H9 (cell line): ENCODE measurements at regions not wholly inside any gene's neighbourhood (a gene's known extent, or its start where the extent isn't known, plus 50 kb on each side); places are given as distances from the start of the nearest gene placed in this dataset.

ENCODE experiments used
- DNase-seq: peaks from one replicate; pipeline ENCODE4 v3.0.0-alpha.2; 2017
- H2AFZ ChIP-seq: one replicate; pipeline ENCODE4 v1.6.1; 2013; ENCODE audit warnings: mild to moderate bottlenecking, low read length, control low read depth, moderate library complexity
- H2AK5ac ChIP-seq: 2 replicates; pipeline ENCODE4 v1.6.1; 2013; ENCODE audit warnings: low read length, control low read depth, mixed read lengths; ENCODE audit not compliant: insufficient read length
- H2BK120ac ChIP-seq: one replicate; pipeline ENCODE4 v1.6.1; 2013; ENCODE audit warnings: low read depth, mild to moderate bottlenecking, low read length, control low read depth, inconsistent platforms; ENCODE audit not compliant: poor library complexity, severe bottlenecking
- H2BK12ac ChIP-seq: 2 replicates; pipeline ENCODE4 v1.6.1; 2013; ENCODE audit warnings: low read length, control low read depth, mixed read lengths, low read depth; ENCODE audit not compliant: insufficient read length
- H2BK15ac ChIP-seq: 2 replicates; pipeline ENCODE4 v1.6.1; 2013; ENCODE audit warnings: low read depth, low read length, control low read depth
- H2BK20ac ChIP-seq: one replicate; pipeline ENCODE4 v1.6.1; 2013; ENCODE audit warnings: low read depth, mild to moderate bottlenecking, low read length, control low read depth, inconsistent platforms; ENCODE audit not compliant: poor library complexity, severe bottlenecking
- H2BK5ac ChIP-seq: 2 replicates; pipeline ENCODE4 v1.6.1; 2013; ENCODE audit warnings: low read length, control low read depth, mixed read lengths; ENCODE audit not compliant: insufficient read length
- H3K14ac ChIP-seq: 2 replicates; pipeline ENCODE4 v1.6.1; 2013; ENCODE audit warnings: low read length, control low read depth; ENCODE audit not compliant: insufficient read depth
- H3K18ac ChIP-seq: 2 replicates; pipeline ENCODE4 v1.6.1; 2013; ENCODE audit warnings: low read depth, mild to moderate bottlenecking, mixed read lengths, low read length, control low read depth; ENCODE audit not compliant: insufficient read length
- H3K23ac ChIP-seq: 2 replicates; pipeline ENCODE4 v1.6.1; 2013; ENCODE audit warnings: low read length, control low read depth, mixed read lengths, low read depth; ENCODE audit not compliant: insufficient read length
- H3K23me2 ChIP-seq: 2 replicates; pipeline ENCODE4 v1.6.1; 2013; ENCODE audit warnings: low read depth, mild to moderate bottlenecking, mixed read lengths, low read length, control low read depth; ENCODE audit not compliant: insufficient read length, poor library complexity, severe bottlenecking
- H3K27ac ChIP-seq: 2 replicates; pipeline ENCODE4 v1.5.1; 2013; ENCODE audit warnings: low read length, control low read depth, mixed read lengths, low read depth; ENCODE audit not compliant: insufficient read length
- H3K27me3 ChIP-seq: 2 replicates; pipeline ENCODE4 v1.6.1; 2013; ENCODE audit warnings: low read length, control low read depth, inconsistent platforms; ENCODE audit not compliant: insufficient read depth
- H3K4ac ChIP-seq: 2 replicates; pipeline ENCODE4 v1.6.1; 2013; ENCODE audit warnings: low read depth, mild to moderate bottlenecking, control low read depth, inconsistent platforms, low read length, moderate library complexity
- H3K4me1 ChIP-seq: 2 replicates; pipeline ENCODE4 v1.6.1; 2013; ENCODE audit warnings: low read length, control low read depth, inconsistent platforms; ENCODE audit not compliant: insufficient read depth
- H3K4me2 ChIP-seq: 2 replicates; pipeline ENCODE4 v1.6.1; 2013; ENCODE audit warnings: low read length, control low read depth, mixed read lengths; ENCODE audit not compliant: insufficient read length, insufficient read depth
- H3K56ac ChIP-seq: 2 replicates; pipeline ENCODE4 v1.6.1; 2013; ENCODE audit warnings: low read depth, mild to moderate bottlenecking, mixed read lengths, low read length, control low read depth; ENCODE audit not compliant: insufficient read length
- H3K79me1 ChIP-seq: 2 replicates; pipeline ENCODE4 v1.6.1; 2013; ENCODE audit warnings: low read depth, mild to moderate bottlenecking, moderate library complexity, low read length, control low read depth, inconsistent platforms; ENCODE audit not compliant: insufficient read depth, poor library complexity, severe bottlenecking
- H3K79me2 ChIP-seq: 2 replicates; pipeline ENCODE4 v1.6.1; 2013; ENCODE audit warnings: low read length, control low read depth, inconsistent platforms; ENCODE audit not compliant: insufficient read depth
- H3K9ac ChIP-seq: 2 replicates; pipeline ENCODE4 v1.6.1; 2013; ENCODE audit warnings: low read length, control low read depth, mixed read lengths; ENCODE audit not compliant: insufficient read length; ENCODE audit errors: extremely low read depth
- H3K9me3 ChIP-seq: one replicate; pipeline ENCODE4 v1.6.1; 2013; ENCODE audit warnings: low read depth, low read length, inconsistent platforms; ENCODE audit not compliant: control insufficient read depth
- H3T11ph ChIP-seq: one replicate; pipeline ENCODE4 v1.6.1; 2013; ENCODE audit warnings: mild to moderate bottlenecking, low read length, control low read depth, inconsistent platforms
- H4K20me1 ChIP-seq: one replicate; pipeline ENCODE4 v1.6.1; 2013; ENCODE audit not compliant: control insufficient read depth, insufficient read length, insufficient read depth
- H4K5ac ChIP-seq: 2 replicates; pipeline ENCODE4 v1.6.1; 2013; ENCODE audit warnings: low read depth, mild to moderate bottlenecking, mixed read lengths, low read length, control low read depth; ENCODE audit not compliant: insufficient read length
- H4K8ac ChIP-seq: replicated peaks from 2 replicates; pipeline ENCODE4 v1.6.1; 2013; ENCODE audit warnings: low read length, control low read depth, mixed read lengths, low read depth; ENCODE audit not compliant: insufficient read length
- H4K91ac ChIP-seq: 2 replicates; pipeline ENCODE4 v1.6.1; 2013; ENCODE audit warnings: low read depth, mild to moderate bottlenecking, moderate library complexity, mixed read lengths, low read length, control low read depth; ENCODE audit not compliant: insufficient read length
- H3K27ac Mint-ChIP-seq, 3 experiments: 2 replicates in 2 of 3; 3 replicates in 1 of 3; pipeline ENCODE4 v1.8.0; 2020 to 2021; ENCODE audit warnings: mixed read lengths in 3 of 3, mild to moderate bottlenecking in 1 of 3, moderate library complexity in 1 of 3
- H3K27me3 Mint-ChIP-seq: 2 replicates; pipeline ENCODE4 v1.8.0; 2021; ENCODE audit warnings: low read depth, mild to moderate bottlenecking, moderate library complexity, mixed read lengths
- H3K36me3 Mint-ChIP-seq, 3 experiments: 2 replicates in 2 of 3; 3 replicates in 1 of 3; pipeline ENCODE4 v1.8.0; 2020 to 2021; ENCODE audit warnings: low read depth in 3 of 3, mixed read lengths in 3 of 3; ENCODE audit not compliant: insufficient read depth in 1 of 3
- H3K4me1 Mint-ChIP-seq, 2 experiments: 2 replicates each; pipeline ENCODE4 v1.8.0; 2020; ENCODE audit warnings: mixed read lengths in 2 of 2
- H3K4me3 Mint-ChIP-seq, 2 experiments: 2 replicates in 1 of 2; 3 replicates in 1 of 2; pipeline ENCODE4 v1.8.0; 2020 to 2021; ENCODE audit warnings: mild to moderate bottlenecking in 2 of 2, mixed read lengths in 2 of 2, moderate library complexity in 1 of 2
- H3K9me3 Mint-ChIP-seq, 2 experiments: 2 replicates in 1 of 2; 3 replicates in 1 of 2; pipeline ENCODE4 v1.8.0; 2020; ENCODE audit warnings: mild to moderate bottlenecking in 2 of 2, mixed read lengths in 2 of 2, moderate library complexity in 1 of 2
- WGBS: extraction: QIAGEN DNeasy Blood & Tissue Kit; methylation state at CpG from one replicate; pipeline ENCODE4 v1.1.7; 2013; ENCODE audit warnings: missing lambda C conversion rate, low lambda C conversion rate, mixed read lengths; ENCODE audit not compliant: insufficient read length; ENCODE audit errors: extremely low coverage; 5-methylcytosine and 5-hydroxymethylcytosine counted together
- TF ChIP-seq, protein P1 (sequence below): fragments of 200-600 bp; sonication (generic); conservative IDR thresholded peaks from 3 replicates; pipeline ENCODE4 v1.8.0; 2021; ENCODE audit warnings: antibody characterized with exemption, mild to moderate bottlenecking

DNA sequence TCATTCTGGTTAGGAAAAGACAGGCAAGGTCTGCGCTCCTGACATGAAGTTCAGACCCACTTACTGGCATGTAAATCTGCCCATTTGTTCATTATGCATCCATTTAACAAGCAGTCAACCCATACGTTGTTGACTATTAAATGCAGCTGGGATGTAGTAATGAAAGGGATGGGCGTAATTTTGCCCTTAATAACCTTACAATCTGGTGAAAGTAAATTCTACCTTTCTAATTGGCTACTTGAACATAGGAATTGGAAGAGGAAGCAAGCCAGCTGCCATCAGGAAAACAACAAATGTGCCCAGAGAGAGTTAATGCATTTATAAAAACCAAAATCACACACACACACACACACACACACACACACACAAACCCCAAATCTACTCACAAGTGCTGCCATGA lies 170.2 kb upstream of the PITRM1 start:
- Histone ChIP-seq H3K23me2 (no peaks in the 10 kb centered on the region), H3K27ac (no peak overlapping the region), H3K18ac (no peak overlapping the region), H3T11ph (no peak overlapping the region), H2BK12ac (no peak overlapping the region), H2AFZ (no peak overlapping the region), H2BK5ac (no peak overlapping the region), H3K27me3 (no peaks in the 10 kb centered on the region), H3K4ac (no peak overlapping the region), H3K56ac (no peak overlapping the region), H2BK15ac (no peak overlapping the region), H3K14ac (no peak overlapping the region), H2BK120ac (no peak overlapping the region), H2BK20ac (no peak overlapping the region), H4K8ac (no peak overlapping the region), H2AK5ac (no peak overlapping the region), H4K20me1 (no peaks in the 10 kb centered on the region), H3K23ac (no peak overlapping the region), H3K4me1 (no peaks in the 10 kb centered on the region), H3K9ac (no peak overlapping the region), H3K79me2 (no peaks in the 10 kb centered on the region), H4K91ac (no peak overlapping the region), H3K4me2 (no peak overlapping the region), H3K79me1 (no peaks in the 10 kb centered on the region), H4K5ac (no peak overlapping the region), H3K9me3 (no peaks in the 10 kb centered on the region)
- no peak for DNase-seq
- H3K27ac Mint-ChIP-seq: no peak overlapping the region
- H3K4me3 Mint-ChIP-seq: no peak overlapping the region
- TF ChIP-seq, protein P1, sequence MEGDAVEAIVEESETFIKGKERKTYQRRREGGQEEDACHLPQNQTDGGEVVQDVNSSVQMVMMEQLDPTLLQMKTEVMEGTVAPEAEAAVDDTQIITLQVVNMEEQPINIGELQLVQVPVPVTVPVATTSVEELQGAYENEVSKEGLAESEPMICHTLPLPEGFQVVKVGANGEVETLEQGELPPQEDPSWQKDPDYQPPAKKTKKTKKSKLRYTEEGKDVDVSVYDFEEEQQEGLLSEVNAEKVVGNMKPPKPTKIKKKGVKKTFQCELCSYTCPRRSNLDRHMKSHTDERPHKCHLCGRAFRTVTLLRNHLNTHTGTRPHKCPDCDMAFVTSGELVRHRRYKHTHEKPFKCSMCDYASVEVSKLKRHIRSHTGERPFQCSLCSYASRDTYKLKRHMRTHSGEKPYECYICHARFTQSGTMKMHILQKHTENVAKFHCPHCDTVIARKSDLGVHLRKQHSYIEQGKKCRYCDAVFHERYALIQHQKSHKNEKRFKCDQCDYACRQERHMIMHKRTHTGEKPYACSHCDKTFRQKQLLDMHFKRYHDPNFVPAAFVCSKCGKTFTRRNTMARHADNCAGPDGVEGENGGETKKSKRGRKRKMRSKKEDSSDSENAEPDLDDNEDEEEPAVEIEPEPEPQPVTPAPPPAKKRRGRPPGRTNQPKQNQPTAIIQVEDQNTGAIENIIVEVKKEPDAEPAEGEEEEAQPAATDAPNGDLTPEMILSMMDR: no peak
- no CpG with 5 or more reads among the region's 3 CpGs for WGBS
- no peaks in the 10 kb centered on the region; a peak in 1 of 4 replicates for H3K4me1 Mint-ChIP-seq
- no peaks in the 10 kb centered on the region for H3K9me3 Mint-ChIP-seq
- no peaks in the 10 kb centered on the region for H3K36me3 Mint-ChIP-seq
- H3K27me3 Mint-ChIP-seq: no peaks in the 10 kb centered on the region; the same call in 1 of the 2 replicates
